ENCODE measurements at regions not wholly inside any gene's neighbourhood (a gene's known extent, or its start where the extent isn't known, plus 50 kb on each side); places are given as distances from the start of the nearest gene placed in this dataset.
A peak's percentile ranks its signal among the peaks of the same experiment; 100 is the strongest.

GRCh38 chr1:58380345-58380744, 166.2 kb downstream of the OMA1 start:
- DNase-seq: no peak

- DNase-seq: no peak
Observed at GRCh38 chr1:58367217-58367616, 179.3 kb downstream of the OMA1 start.

- no peak for DNase-seq
Observed at GRCh38 chr1:58365328-58365727, 181.2 kb downstream of the OMA1 start.

- DNase-seq: no peak
Observed at GRCh38 chr1:58363585-58363984, 182.9 kb downstream of the OMA1 start.

- no peak for DNase-seq
Observed at GRCh38 chr1:58361134-58361533, 185.4 kb downstream of the OMA1 start.

GRCh38 chr1:58358346-58358745, 188.2 kb downstream of the OMA1 start:
- peak in 1 of 51 donors; percentile 3 for DNase-seq

GRCh38 chr1:58356402-58356801, 190.1 kb downstream of the OMA1 start:
- no peak for DNase-seq

GRCh38 chr1:58353168-58353567, 193.4 kb downstream of the OMA1 start:
- DNase-seq: no peak

GRCh38 chr1:58352476-58353092, 193.9 kb downstream of the OMA1 start:
- no peak for DNase-seq

- no peak for DNase-seq
Observed at GRCh38 chr1:58346036-58346355, 200.5 kb downstream of the OMA1 start.

- no peak for DNase-seq
Observed at GRCh38 chr1:58345215-58346035, 201.1 kb downstream of the OMA1 start.

GRCh38 chr1:58340185-58340584, 206.3 kb downstream of the OMA1 start:
- no peak for DNase-seq

GRCh38 chr1:58338081-58338480, 208.4 kb downstream of the OMA1 start:
- no peak for DNase-seq

- DNase-seq: no peak
Observed at GRCh38 chr1:58333511-58333910, 213.0 kb downstream of the OMA1 start.

- DNase-seq: no peak
Observed at GRCh38 chr1:58331156-58331555, 215.4 kb downstream of the OMA1 start.

- no peak for DNase-seq
Observed at GRCh38 chr1:58325866-58326265, 220.7 kb downstream of the OMA1 start.

- DNase-seq: no peak
Observed at GRCh38 chr1:58324558-58324957, 222.0 kb downstream of the OMA1 start.

GRCh38 chr1:58318157-58319005, 228.1 kb downstream of the OMA1 start:
- no peak for DNase-seq

- no peak for DNase-seq
Observed at GRCh38 chr1:58317694-58318093, 228.8 kb downstream of the OMA1 start.

GRCh38 chr1:58317086-58317485, 229.4 kb downstream of the OMA1 start:
- no peak for DNase-seq

- no peak for DNase-seq
Observed at GRCh38 chr1:58316141-58316540, 230.4 kb downstream of the OMA1 start.

GRCh38 chr1:58312971-58313563, 233.5 kb downstream of the OMA1 start:
- DNase-seq: no peak
